Stimulated activated CD4-positive, alpha-beta T cell treated with anti-CD3 and anti-CD28 coated beads, Interleukin-1b, Interleukin-23, amount 100 ng/mL, for 48 hours (primary cell): ENCODE measurements at regions not wholly inside any gene's neighbourhood (a gene's known extent, or its start where the extent isn't known, plus 50 kb on each side); places are given as distances from the start of the nearest gene placed in this dataset.

Source experiments
- DNase-seq: peaks from one replicate; pipeline ENCODE4 v3.0.0-alpha.2; 2020

GRCh38 chr10:106175760-106176377 lies 988.6 kb downstream of the SORCS1 start:
- DNase-seq = no peak

GRCh38 chr10:106173838-106174237 lies 990.7 kb downstream of the SORCS1 start:
- no peak for DNase-seq

- DNase-seq = no peak
These were observed 995.3 kb downstream of the SORCS1 start for GRCh38 chr10:106169241-106169640.

GRCh38 chr10:106167946-106168345 lies 996.6 kb downstream of the SORCS1 start:
- DNase-seq = no peak

- no peak for DNase-seq
These were observed 1006.3 kb downstream of the SORCS1 start for GRCh38 chr10:106158241-106158640.

GRCh38 chr10:106147021-106147420 lies 1017.5 kb downstream of the SORCS1 start:
- DNase-seq = no peak

- DNase-seq = no peak
These were observed 1024.6 kb downstream of the SORCS1 start for GRCh38 chr10:106139915-106140314.

GRCh38 chr10:106136175-106136574 lies 1028.3 kb downstream of the SORCS1 start:
- no peak for DNase-seq

- DNase-seq = no peak
These were observed 1030.0 kb downstream of the SORCS1 start for GRCh38 chr10:106134326-106135000.

- DNase-seq = no peak
These were observed 1031.1 kb downstream of the SORCS1 start for GRCh38 chr10:106133451-106133850.

- DNase-seq = no peak
These were observed 1031.5 kb downstream of the SORCS1 start for GRCh38 chr10:106132956-106133355.

- no peak for DNase-seq
These were observed 1049.8 kb downstream of the SORCS1 start for GRCh38 chr10:106114656-106115186.

GRCh38 chr10:106111246-106111645 lies 1053.3 kb downstream of the SORCS1 start:
- no peak for DNase-seq

- no peak for DNase-seq
These were observed 1056.8 kb downstream of the SORCS1 start for GRCh38 chr10:106107706-106108105.

GRCh38 chr10:106106114-106106513 lies 1058.4 kb downstream of the SORCS1 start:
- DNase-seq = no peak

- DNase-seq = no peak
These were observed 1074.7 kb downstream of the SORCS1 start for GRCh38 chr10:106089855-106090254.

- no peak for DNase-seq
These were observed 1078.1 kb downstream of the SORCS1 start for GRCh38 chr10:106086391-106086790.

- DNase-seq = no peak
These were observed 1080.9 kb downstream of the SORCS1 start for GRCh38 chr10:106083572-106083971.

- no peak for DNase-seq
These were observed 1081.6 kb downstream of the SORCS1 start for GRCh38 chr10:106082865-106083264.

- DNase-seq = no peak
These were observed 1085.5 kb downstream of the SORCS1 start for GRCh38 chr10:106078895-106079576.

- DNase-seq = no peak
These were observed 1088.0 kb downstream of the SORCS1 start for GRCh38 chr10:106076496-106076895.

GRCh38 chr10:106053061-106053460 lies 1111.4 kb downstream of the SORCS1 start:
- no peak for DNase-seq

- DNase-seq = no peak
These were observed 1120.0 kb downstream of the SORCS1 start for GRCh38 chr10:106044503-106044902.

- no peak for DNase-seq
These were observed 1120.6 kb downstream of the SORCS1 start for GRCh38 chr10:106043863-106044262.
